Uterus (tissue), 2 donors: ENCODE measurements at regions not wholly inside any gene's neighbourhood (a gene's known extent, or its start where the extent isn't known, plus 50 kb on each side); places are given as distances from the start of the nearest gene placed in this dataset.

ENCODE experiments used
- POLR2A ChIP-seq, 2 donors: fragments of 450-650 bp; IDR thresholded peaks; one replicate each; pipeline ENCODE4 v1.6.1; 2016; ENCODE audit warnings: antibody characterized with exemption in 2 of 2, mild to moderate bottlenecking in 1 of 2, moderate library complexity in 1 of 2
- TF ChIP-seq, protein P1 (sequence below), 4 experiments: fragments of 200-600 bp in 2 of 4; fragments of 450-650 bp in 2 of 4; sonication (generic) in 2 of 4; IDR thresholded peaks; one replicate each; pipeline ENCODE4 v1.5.1; 2016 to 2019; ENCODE audit warnings: antibody characterized with exemption in 4 of 4, mild to moderate bottlenecking in 2 of 4, moderate library complexity in 1 of 4

DNA sequence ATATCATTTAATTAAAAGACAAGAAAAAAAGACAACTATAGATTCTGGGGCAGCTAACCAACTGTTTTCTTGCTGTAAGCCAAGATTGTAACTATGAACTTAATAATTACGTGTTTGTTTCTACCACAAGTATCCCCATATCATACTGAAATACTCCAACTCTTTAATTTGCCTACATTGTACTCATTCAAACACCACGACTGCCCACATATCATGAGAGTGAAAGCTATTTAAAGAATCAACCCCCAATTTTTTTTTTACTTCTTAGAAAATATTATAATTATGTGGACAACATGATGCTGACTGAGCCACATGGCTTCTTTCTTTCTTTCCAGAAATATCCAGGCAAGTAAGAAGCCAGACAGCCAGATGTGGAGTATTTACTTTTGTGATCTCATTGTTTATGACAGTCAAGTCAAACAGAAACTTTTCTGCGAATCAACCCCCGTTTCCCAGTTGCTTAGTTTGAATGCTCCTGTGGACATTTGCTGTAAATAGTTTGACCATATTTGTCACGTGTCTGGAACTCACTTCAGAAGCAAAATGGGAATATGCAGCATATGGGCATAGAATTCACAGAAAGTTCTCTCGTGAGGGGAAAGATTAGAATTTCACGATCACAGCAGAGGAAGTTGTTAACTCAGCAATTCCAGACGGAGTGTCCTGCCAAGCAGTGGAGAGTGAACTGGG lies 126.8 kb upstream of the PSMD7 start:
- TF ChIP-seq, protein P1, sequence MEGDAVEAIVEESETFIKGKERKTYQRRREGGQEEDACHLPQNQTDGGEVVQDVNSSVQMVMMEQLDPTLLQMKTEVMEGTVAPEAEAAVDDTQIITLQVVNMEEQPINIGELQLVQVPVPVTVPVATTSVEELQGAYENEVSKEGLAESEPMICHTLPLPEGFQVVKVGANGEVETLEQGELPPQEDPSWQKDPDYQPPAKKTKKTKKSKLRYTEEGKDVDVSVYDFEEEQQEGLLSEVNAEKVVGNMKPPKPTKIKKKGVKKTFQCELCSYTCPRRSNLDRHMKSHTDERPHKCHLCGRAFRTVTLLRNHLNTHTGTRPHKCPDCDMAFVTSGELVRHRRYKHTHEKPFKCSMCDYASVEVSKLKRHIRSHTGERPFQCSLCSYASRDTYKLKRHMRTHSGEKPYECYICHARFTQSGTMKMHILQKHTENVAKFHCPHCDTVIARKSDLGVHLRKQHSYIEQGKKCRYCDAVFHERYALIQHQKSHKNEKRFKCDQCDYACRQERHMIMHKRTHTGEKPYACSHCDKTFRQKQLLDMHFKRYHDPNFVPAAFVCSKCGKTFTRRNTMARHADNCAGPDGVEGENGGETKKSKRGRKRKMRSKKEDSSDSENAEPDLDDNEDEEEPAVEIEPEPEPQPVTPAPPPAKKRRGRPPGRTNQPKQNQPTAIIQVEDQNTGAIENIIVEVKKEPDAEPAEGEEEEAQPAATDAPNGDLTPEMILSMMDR (IDR thresholded peaks at IDR 0.05): no peak
- no peak for TF ChIP-seq POLR2A (IDR thresholded peaks at IDR 0.05)
